Lung (tissue), 11 donors: ENCODE measurements at regions not wholly inside any gene's neighbourhood (a gene's known extent, or its start where the extent isn't known, plus 50 kb on each side); places are given as distances from the start of the nearest gene placed in this dataset.

Experiments used
- ATAC-seq: fragments of 200-7000 bp; cut with Tn5 transposase; one replicate; pipeline ENCODE4 v1.9.1; 2020; ENCODE audit warnings: moderate number of reproducible peaks; ENCODE audit not compliant: insufficient read depth, low FRiP score
- DNase-seq, 3 donors: peaks; one replicate each; pipeline ENCODE4 v3.0.0-alpha.2; 2013 to 2017
- H3K27ac ChIP-seq, 2 donors: one replicate each; pipeline ENCODE4 v1.5.1; 2013; ENCODE audit warnings: mild to moderate bottlenecking in 2 of 2, moderate library complexity in 2 of 2, control low read depth in 1 of 2, inconsistent platforms in 1 of 2, low read depth in 1 of 2, low read length in 1 of 2
- H3K27me3 ChIP-seq, 3 donors: one replicate each; pipeline ENCODE4 v1.5.1; 2013; ENCODE audit warnings: low read length in 2 of 3; ENCODE audit not compliant: control insufficient read depth in 3 of 3, insufficient read depth in 3 of 3
- H3K36me3 ChIP-seq, 4 donors: one replicate each; pipeline ENCODE4 v1.5.1; 2013; ENCODE audit warnings: low read length in 4 of 4, mild to moderate bottlenecking in 1 of 4, moderate library complexity in 1 of 4; ENCODE audit not compliant: control insufficient read depth in 4 of 4, insufficient read depth in 4 of 4
- H3K4me1 ChIP-seq, 5 donors: one replicate each; pipeline ENCODE4 v1.5.1; 2013; ENCODE audit warnings: low read length in 5 of 5, mild to moderate bottlenecking in 2 of 5, moderate library complexity in 1 of 5; ENCODE audit not compliant: control insufficient read depth in 5 of 5, insufficient read depth in 5 of 5
- H3K4me3 ChIP-seq: one replicate; pipeline ENCODE4 v1.5.1; 2013; ENCODE audit warnings: mild to moderate bottlenecking, control low read depth, moderate library complexity
- H3K9ac ChIP-seq, 2 donors: one replicate each; pipeline ENCODE4 v1.5.1; 2013; ENCODE audit warnings: low read length in 2 of 2, control low read depth in 1 of 2; ENCODE audit not compliant: insufficient read depth in 1 of 2
- H3K9me3 ChIP-seq, 4 donors: one replicate each; pipeline ENCODE4 v1.5.1; 2013; ENCODE audit warnings: low read length in 3 of 4, mild to moderate bottlenecking in 1 of 4, moderate library complexity in 1 of 4; ENCODE audit not compliant: control insufficient read depth in 4 of 4, insufficient read depth in 3 of 4
- CTCF ChIP-seq: IDR thresholded peaks from 2 replicates; pipeline ENCODE4 v1.5.1; 2012; ENCODE audit warnings: mild to moderate bottlenecking; ENCODE audit errors: control extremely low read depth, extremely low read depth
- WGBS, 2 donors: extraction: QIAGEN DNeasy Blood & Tissue Kit; methylation state at CpG; one replicate each; pipeline ENCODE4 v1.1.7; 2013; 5-methylcytosine and 5-hydroxymethylcytosine counted together
- donor health status: control.
- donor health status: control.
- donor health status: Bipolar disorder and iron deficiency.
- donor health status: healthy.
- donor health status: DM: yes; HTN: yes; CAD: no.

DNA sequence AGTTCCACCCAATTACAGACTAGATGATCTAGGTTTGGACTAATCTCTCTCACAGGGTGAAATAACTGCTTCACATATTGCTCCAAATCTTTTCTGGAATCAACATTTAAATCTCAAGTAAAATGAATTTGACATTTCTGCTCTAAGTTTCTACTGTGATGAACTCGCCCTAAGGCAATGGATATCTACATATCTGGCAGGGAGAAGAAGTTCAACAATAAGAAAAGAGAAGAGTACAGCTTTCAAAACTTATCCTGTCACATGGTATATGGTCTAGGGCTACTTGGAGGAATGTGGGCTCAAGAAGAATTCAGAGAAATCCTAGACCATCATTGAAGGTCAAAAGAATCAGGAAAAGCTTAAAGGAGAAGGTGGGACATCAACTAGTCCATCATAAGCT is 440.2 kb downstream of the MBD2 start:
- 72 to 76% methylated on average over 1 of the region's 1 CpG for WGBS, 2 donors

GRCh38 chr18:53780666-53781065 is 443.8 kb downstream of the MBD2 start:
- H3K27me3 ChIP-seq, result no peaks in the 10 kb centered on the region
- H3K27ac ChIP-seq, result no peak overlapping the region
- 48 to 63% methylated on average over 1 of the region's 1 CpG for WGBS, 2 donors
- H3K4me3 ChIP-seq, result no peak overlapping the region
- H3K9ac ChIP-seq, result no peak overlapping the region
- DNase-seq, result no peak
- H3K9me3 ChIP-seq, result no peaks in the 10 kb centered on the region
- no peak for TF ChIP-seq CTCF
- no peaks in the 10 kb centered on the region for H3K36me3 ChIP-seq
- no peaks in the 10 kb centered on the region for H3K4me1 ChIP-seq
- ATAC-seq, result no peak

More for the DNA sequence above, 440.2 kb downstream of the MBD2 start:
- Histone ChIP-seq H3K9ac (no peak overlapping the region), H3K27me3 (no peaks in the 10 kb centered on the region), H3K36me3 (no peaks in the 10 kb centered on the region), H3K4me3 (no peak overlapping the region), H3K9me3 (no peaks in the 10 kb centered on the region), H3K4me1 (no peaks in the 10 kb centered on the region), H3K27ac (no peak overlapping the region)
- no peak for DNase-seq
- TF ChIP-seq CTCF, result no peak
- no peak for ATAC-seq

DNA sequence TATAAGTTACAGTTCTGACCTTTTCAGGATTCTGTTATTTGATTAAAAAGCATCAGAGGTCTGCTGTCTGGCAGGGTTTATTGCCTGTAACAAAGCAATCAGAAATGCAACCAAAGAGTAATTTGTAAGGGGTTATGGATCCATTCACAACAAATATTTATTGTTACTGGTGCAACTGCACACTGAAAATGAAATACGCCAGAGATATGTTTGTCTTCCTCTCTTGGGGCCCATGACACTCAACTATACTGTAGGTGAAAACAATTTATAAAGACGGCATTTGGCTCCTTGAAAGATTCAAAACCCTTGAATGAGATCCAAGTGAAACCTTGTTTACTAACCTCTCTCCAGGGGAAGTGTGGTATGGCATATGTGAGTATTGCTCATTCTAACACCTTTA is 452.2 kb downstream of the MBD2 start:
- TF ChIP-seq CTCF, result no peak
- no peak for ATAC-seq
- no peak overlapping the region for H3K9ac ChIP-seq
- no peak overlapping the region for H3K4me3 ChIP-seq
- H3K36me3 ChIP-seq, result no peaks in the 10 kb centered on the region
- DNase-seq, result no peak
- no peak overlapping the region for H3K27ac ChIP-seq
- peaks cover 0 to 10% (median 0%) of the 10 kb centered on the region in 4 donors for H3K9me3 ChIP-seq
- H3K27me3 ChIP-seq, result no peaks in the 10 kb centered on the region
- no peaks in the 10 kb centered on the region for H3K4me1 ChIP-seq
- 48 to 78% methylated on average over 2 of the region's 2 CpGs for WGBS, 2 donors

DNA sequence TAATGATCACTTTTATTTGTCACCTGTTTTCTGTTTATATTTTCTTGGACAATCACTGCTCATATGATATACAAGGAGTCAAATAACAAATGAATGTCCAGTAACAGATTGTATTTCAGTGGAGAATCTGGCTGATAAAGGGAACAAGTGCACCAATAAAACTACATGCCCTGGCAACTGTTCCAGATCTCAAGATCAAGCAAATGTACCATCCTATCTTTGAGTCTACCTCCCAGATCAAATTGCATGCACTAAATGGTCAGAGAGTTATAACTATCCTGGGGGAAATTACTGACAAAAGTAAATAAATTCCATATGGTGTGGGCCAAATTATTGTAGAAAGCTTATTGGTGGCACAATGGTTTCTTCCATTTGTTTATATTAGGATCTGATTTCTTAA is 452.8 kb downstream of the MBD2 start:
- no peak for ATAC-seq
- Histone ChIP-seq H3K36me3 (no peaks in the 10 kb centered on the region), H3K9ac (no peak overlapping the region), H3K27ac (no peak overlapping the region), H3K4me3 (no peak overlapping the region), H3K9me3 (peaks cover 0 to 10% (median 0%) of the 10 kb centered on the region in 4 donors), H3K4me1 (no peaks in the 10 kb centered on the region), H3K27me3 (no peaks in the 10 kb centered on the region)
- no peak for TF ChIP-seq CTCF
- DNase-seq, result no peak
